HCT116 (cell line): ENCODE measurements at regions not wholly inside any gene's neighbourhood (a gene's known extent, or its start where the extent isn't known, plus 50 kb on each side); places are given as distances from the start of the nearest gene placed in this dataset.

Source experiments
- ATAC-seq: fragments of 200-7000 bp; cut with Tn5 transposase; 2 replicates; pipeline ENCODE4 v1.9.1; 2020; ENCODE audit warnings: mild to moderate bottlenecking, moderate library complexity
- BruUV-seq: library from RNA; stranded (reverse); fragments of 400-500 nt; replicated peaks from 2 replicates; lab custom pipeline; 2021; lab: Mats Ljungman, UMichigan
- CTCF ChIA-PET: fragments of 300-600 bp; sonication (Branson Sonifier 250); formaldehyde crosslinking; loops from one replicate; lab custom pipeline; 2021; ENCODE audit warnings: antibody characterized with exemption; lab: Charles Lee
- POLR2A ChIA-PET: fragments of 300-600, 350-600 bp; sonication (Branson Sonifier 250); formaldehyde crosslinking; loops from one replicate; lab custom pipeline; 2021; ENCODE audit warnings: antibody characterized with exemption; lab: Charles Lee
- RAD21 ChIA-PET, 2 experiments: fragments of 300-600 bp; sonication (Branson Sonifier 250); formaldehyde crosslinking; loops; one replicate each; lab custom pipeline; 2023; ENCODE audit warnings: low total read pairs in 2 of 2; ENCODE audit not compliant: uncharacterized antibody in 2 of 2, unreplicated experiment in 2 of 2, low non-redundant PET in 1 of 2; lab: Charles Lee
- DNase-seq: peaks from one replicate; pipeline ENCODE4 v3.0.0-alpha.2; 2010; ENCODE audit warnings: low read depth, low spot score
- H2AFZ ChIP-seq: fragments of 200-600 bp; shearing (Covaris generic), sonication (generic); 2 replicates; pipeline ENCODE4 v1.6.1; 2017; ENCODE audit warnings: low read depth, mixed run types, mixed read lengths, antibody characterized with exemption, low read length; ENCODE audit not compliant: poor library complexity, severe bottlenecking
- H3K27ac ChIP-seq: 2 replicates; pipeline ENCODE4 v1.5.1; 2012; ENCODE audit warnings: low read depth, low read length
- H3K27me3 ChIP-seq: fragments of 200-600 bp; sonication (generic); 2 replicates; pipeline ENCODE4 v1.6.1; 2016; ENCODE audit warnings: mixed run types, low read length, mixed read lengths; ENCODE audit not compliant: insufficient read depth
- H3K36me3 ChIP-seq, 2 experiments: fragments of 200-500 bp in 1 of 2; fragments of 200-600 bp in 1 of 2; sonication (Bioruptor generic) in 1 of 2; sonication (generic) in 1 of 2; 2 replicates each; pipeline versions ENCODE4 v1.5.1 to v1.6.1; 2014 to 2016; ENCODE audit warnings: low read length in 2 of 2, inconsistent platforms in 1 of 2, mixed read lengths in 1 of 2, mixed run types in 1 of 2; ENCODE audit not compliant: insufficient read depth in 2 of 2, control insufficient read depth in 1 of 2
- H3K4me1 ChIP-seq, 2 experiments: fragments of 200-600 bp in 1 of 2; sonication (generic) in 1 of 2; 2 replicates each; pipeline versions ENCODE4 v1.5.1 to v1.6.1; 2012 to 2017; ENCODE audit warnings: low read length in 2 of 2, inconsistent platforms in 1 of 2, mild to moderate bottlenecking in 1 of 2, mixed read lengths in 1 of 2, mixed run types in 1 of 2, moderate library complexity in 1 of 2; ENCODE audit not compliant: insufficient read depth in 2 of 2, control insufficient read depth in 1 of 2
- H3K4me2 ChIP-seq: fragments of 200-600 bp; sonication (generic); 2 replicates; pipeline ENCODE4 v1.6.1; 2017; ENCODE audit warnings: mixed run types, low read length, mixed read lengths
- H3K4me3 ChIP-seq, 2 experiments: fragments of 200-600 bp in 1 of 2; sonication (generic) in 1 of 2; replicated peaks in 1 of 2; 2 replicates each; pipeline ENCODE4 v1.5.1; 2011 to 2016; ENCODE audit warnings: low read length in 2 of 2, control low read depth in 1 of 2, low read depth in 1 of 2, mild to moderate bottlenecking in 1 of 2, mixed read lengths in 1 of 2, mixed run types in 1 of 2
- H3K79me2 ChIP-seq: fragments of 200-600 bp; sonication (generic); 2 replicates; pipeline ENCODE4 v1.6.1; 2017; ENCODE audit warnings: mild to moderate bottlenecking, mixed run types, low read length, moderate library complexity, mixed read lengths; ENCODE audit not compliant: insufficient read depth
- H3K9ac ChIP-seq: fragments of 200-600 bp; sonication (generic); 2 replicates; pipeline ENCODE4 v1.6.1; 2016; ENCODE audit warnings: low read length, mixed read lengths
- H3K9me2 ChIP-seq: fragments of 200-600 bp; sonication (generic), shearing (Covaris generic); 2 replicates; pipeline ENCODE4 v1.6.1; 2017; ENCODE audit warnings: mixed run types, mild to moderate bottlenecking, moderate library complexity; ENCODE audit not compliant: insufficient read depth
- H3K9me3 ChIP-seq, 2 experiments: fragments of 200-500 bp in 1 of 2; fragments of 200-600 bp in 1 of 2; sonication (Bioruptor generic) in 1 of 2; sonication (generic) in 1 of 2; 2 replicates each; pipeline ENCODE4 v1.6.1; 2014 to 2017; ENCODE audit warnings: low read length in 2 of 2, mixed read lengths in 2 of 2, inconsistent platforms in 1 of 2, low read depth in 1 of 2, mild to moderate bottlenecking in 1 of 2, mixed run types in 1 of 2, moderate library complexity in 1 of 2; ENCODE audit not compliant: control insufficient read depth in 1 of 2, insufficient read depth in 1 of 2
- H4K20me1 ChIP-seq: fragments of 200-600 bp; sonication (generic), shearing (Covaris generic); 2 replicates; pipeline ENCODE4 v1.6.1; 2017; ENCODE audit warnings: mixed run types, mild to moderate bottlenecking, moderate library complexity; ENCODE audit not compliant: insufficient read depth
- CBX3 ChIP-seq: IDR thresholded peaks from 2 replicates; pipeline ENCODE4 v1.6.1; 2012; ENCODE audit warnings: low read depth
- CEBPB ChIP-seq: IDR thresholded peaks from 2 replicates; pipeline ENCODE4 v1.6.1; 2012; ENCODE audit warnings: low read depth
- EGR1 ChIP-seq: IDR thresholded peaks from 2 replicates; pipeline ENCODE4 v1.6.1; 2012; ENCODE audit warnings: low read depth
- ELF1 ChIP-seq: IDR thresholded peaks from 2 replicates; pipeline ENCODE4 v1.6.1; 2012; ENCODE audit warnings: low read depth, borderline replicate concordance
- EZH2 ChIP-seq: fragments of 200-600 bp; sonication (generic); IDR thresholded peaks from 2 replicates; pipeline ENCODE4 v1.6.1; 2017; ENCODE audit warnings: antibody characterized with exemption, mixed run types
- JUND ChIP-seq: IDR thresholded peaks from 2 replicates; pipeline ENCODE4 v1.6.1; 2012
- POLR2AphosphoS5 ChIP-seq: IDR thresholded peaks from 2 replicates; pipeline ENCODE4 v1.6.1; 2011; ENCODE audit warnings: mild to moderate bottlenecking, low read depth, low read length, moderate library complexity
- RAD21 ChIP-seq: IDR thresholded peaks from 2 replicates; pipeline ENCODE4 v1.6.1; 2012; ENCODE audit warnings: low read depth, mild to moderate bottlenecking
- SIN3A ChIP-seq: IDR thresholded peaks from 2 replicates; pipeline ENCODE4 v1.6.1; 2012; ENCODE audit warnings: low read depth
- SRF ChIP-seq: IDR thresholded peaks from 2 replicates; pipeline ENCODE4 v1.6.1; 2012; ENCODE audit warnings: low read depth
- TCF7L2 ChIP-seq: IDR thresholded peaks from 2 replicates; pipeline ENCODE4 v1.7.0; 2011; ENCODE audit warnings: borderline replicate concordance, inconsistent platforms; ENCODE audit not compliant: insufficient read depth, insufficient read length; ENCODE audit errors: extremely low read depth
- intact Hi-C: fragments of 100-400 bp; cut with micrococcal nuclease; formaldehyde crosslinking; loops from 2 replicates; pipeline ENCODE4 v1.10.0; 2022
- TF ChIP-seq, protein P1 (sequence below): IDR thresholded peaks from 2 replicates; pipeline ENCODE4 v1.6.1; 2012

DNA sequence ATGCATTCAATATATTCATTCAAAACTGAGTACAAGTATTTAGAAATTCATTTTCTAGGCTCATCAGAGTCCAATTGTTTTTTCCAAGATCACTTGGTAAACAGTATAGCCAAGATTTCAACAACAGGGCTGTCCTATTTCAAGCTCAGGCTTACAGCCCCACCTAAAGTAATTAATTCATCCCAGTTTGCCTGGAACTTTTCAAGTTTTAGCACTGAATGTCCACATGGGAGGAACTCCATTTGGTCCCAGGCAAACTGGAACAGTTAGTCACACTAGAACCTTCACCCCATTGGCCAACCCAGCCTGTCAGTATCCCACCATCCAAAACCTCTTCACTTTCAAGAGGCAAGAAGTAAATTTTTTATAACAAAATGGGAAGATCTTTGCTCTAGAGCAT lies 210.9 kb downstream of the DPY19L2 start:
- ATAC-seq (no peak), DNase-seq (no peak)
- Histone ChIP-seq H3K36me3 (no peaks in the 10 kb centered on the region), H3K4me2 (no peak overlapping the region), H3K9me3 (no peaks in the 10 kb centered on the region), H3K27ac (no peak overlapping the region), H2AFZ (no peak overlapping the region), H3K4me3 (no peak overlapping the region), H3K79me2 (no peaks in the 10 kb centered on the region), H3K9me2 (no peaks in the 10 kb centered on the region), H4K20me1 (no peaks in the 10 kb centered on the region), H3K27me3 (no peaks in the 10 kb centered on the region), H3K4me1 (no peaks in the 10 kb centered on the region), H3K9ac (no peak overlapping the region)
- POLR2A ChIA-PET = no interaction called here
- CTCF ChIA-PET = no interaction called here
- TF ChIP-seq SRF = no peak
- TF ChIP-seq JUND = no peak
- TF ChIP-seq, protein P1, sequence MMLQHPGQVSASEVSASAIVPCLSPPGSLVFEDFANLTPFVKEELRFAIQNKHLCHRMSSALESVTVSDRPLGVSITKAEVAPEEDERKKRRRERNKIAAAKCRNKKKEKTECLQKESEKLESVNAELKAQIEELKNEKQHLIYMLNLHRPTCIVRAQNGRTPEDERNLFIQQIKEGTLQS = no peak
- TF ChIP-seq TCF7L2 = no peak
- no peak for TF ChIP-seq EGR1
- no peak for TF ChIP-seq CBX3
- TF ChIP-seq CEBPB = no peak
- TF ChIP-seq ELF1 = no peak
- TF ChIP-seq SIN3A = no peak
- TF ChIP-seq EZH2 = no peak
- BruUV-seq = no TSS peak
- RAD21 ChIA-PET = no interaction called here
- intact Hi-C loops = no loop called here

DNA sequence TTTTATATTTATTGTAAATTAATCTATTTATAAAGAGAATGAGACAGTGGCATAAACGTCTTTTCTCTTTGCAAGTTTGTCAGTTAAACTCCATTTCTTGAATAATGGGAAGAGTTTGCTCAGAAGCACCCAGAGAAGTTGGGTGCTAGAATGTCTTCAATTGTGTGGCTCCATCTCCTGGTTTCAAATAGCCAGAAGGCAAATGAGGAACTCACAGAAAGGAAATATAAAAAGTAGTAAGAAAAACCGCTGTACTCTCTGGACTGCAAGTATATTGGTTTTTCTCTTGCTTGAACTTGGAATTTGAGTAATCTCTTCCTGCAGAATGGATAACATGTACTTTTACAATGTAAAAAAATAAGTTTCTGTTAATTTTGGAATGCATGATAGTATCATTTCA lies 217.5 kb downstream of the DPY19L2 start:
- Histone ChIP-seq H3K4me3 (no peak overlapping the region), H3K4me1 (no peaks in the 10 kb centered on the region), H3K27ac (no peak overlapping the region), H4K20me1 (no peaks in the 10 kb centered on the region), H3K4me2 (no peak overlapping the region), H3K79me2 (no peaks in the 10 kb centered on the region), H3K36me3 (no peaks in the 10 kb centered on the region), H3K9me3 (no peaks in the 10 kb centered on the region), H3K9me2 (no peaks in the 10 kb centered on the region), H3K27me3 (no peaks in the 10 kb centered on the region), H3K9ac (no peak overlapping the region), H2AFZ (no peak overlapping the region)
- intact Hi-C loops = no loop called here
- no peak for DNase-seq
- RAD21 ChIA-PET = no interaction called here
- no TSS peak for BruUV-seq
- TF ChIP-seq CBX3 (no peak), RAD21 (0 out of 2 replicates have a peak, but pooled peaks have one; percentile 20), POLR2AphosphoS5 (no peak)
- CTCF ChIA-PET = no interaction called here
- POLR2A ChIA-PET = no interaction called here
- ATAC-seq = no peak
